HCT116 (cell line): ENCODE measurements at regions not wholly inside any gene's neighbourhood (a gene's known extent, or its start where the extent isn't known, plus 50 kb on each side); places are given as distances from the start of the nearest gene placed in this dataset.

Experiments
- ATAC-seq: fragments of 200-7000 bp; cut with Tn5 transposase; 2 replicates; pipeline ENCODE4 v1.9.1; 2020; ENCODE audit warnings: mild to moderate bottlenecking, moderate library complexity
- BruUV-seq: library from RNA; stranded (reverse); fragments of 400-500 nt; replicated peaks from 2 replicates; lab custom pipeline; 2021; lab: Mats Ljungman, UMichigan
- CTCF ChIA-PET: fragments of 300-600 bp; sonication (Branson Sonifier 250); formaldehyde crosslinking; loops from one replicate; lab custom pipeline; 2021; ENCODE audit warnings: antibody characterized with exemption; lab: Charles Lee
- POLR2A ChIA-PET: fragments of 300-600, 350-600 bp; sonication (Branson Sonifier 250); formaldehyde crosslinking; loops from one replicate; lab custom pipeline; 2021; ENCODE audit warnings: antibody characterized with exemption; lab: Charles Lee
- RAD21 ChIA-PET, 2 experiments: fragments of 300-600 bp; sonication (Branson Sonifier 250); formaldehyde crosslinking; loops; one replicate each; lab custom pipeline; 2023; ENCODE audit warnings: low total read pairs in 2 of 2; ENCODE audit not compliant: uncharacterized antibody in 2 of 2, unreplicated experiment in 2 of 2, low non-redundant PET in 1 of 2; lab: Charles Lee
- DNase-seq: peaks from one replicate; pipeline ENCODE4 v3.0.0-alpha.2; 2010; ENCODE audit warnings: low read depth, low spot score
- H2AFZ ChIP-seq: fragments of 200-600 bp; shearing (Covaris generic), sonication (generic); 2 replicates; pipeline ENCODE4 v1.6.1; 2017; ENCODE audit warnings: low read depth, mixed run types, mixed read lengths, antibody characterized with exemption, low read length; ENCODE audit not compliant: poor library complexity, severe bottlenecking
- H3K27ac ChIP-seq: 2 replicates; pipeline ENCODE4 v1.5.1; 2012; ENCODE audit warnings: low read depth, low read length
- H3K27me3 ChIP-seq: fragments of 200-600 bp; sonication (generic); 2 replicates; pipeline ENCODE4 v1.6.1; 2016; ENCODE audit warnings: mixed run types, low read length, mixed read lengths; ENCODE audit not compliant: insufficient read depth
- H3K36me3 ChIP-seq, 2 experiments: fragments of 200-500 bp in 1 of 2; fragments of 200-600 bp in 1 of 2; sonication (Bioruptor generic) in 1 of 2; sonication (generic) in 1 of 2; 2 replicates each; pipeline versions ENCODE4 v1.5.1 to v1.6.1; 2014 to 2016; ENCODE audit warnings: low read length in 2 of 2, inconsistent platforms in 1 of 2, mixed read lengths in 1 of 2, mixed run types in 1 of 2; ENCODE audit not compliant: insufficient read depth in 2 of 2, control insufficient read depth in 1 of 2
- H3K4me1 ChIP-seq, 2 experiments: fragments of 200-600 bp in 1 of 2; sonication (generic) in 1 of 2; 2 replicates each; pipeline versions ENCODE4 v1.5.1 to v1.6.1; 2012 to 2017; ENCODE audit warnings: low read length in 2 of 2, inconsistent platforms in 1 of 2, mild to moderate bottlenecking in 1 of 2, mixed read lengths in 1 of 2, mixed run types in 1 of 2, moderate library complexity in 1 of 2; ENCODE audit not compliant: insufficient read depth in 2 of 2, control insufficient read depth in 1 of 2
- H3K4me2 ChIP-seq: fragments of 200-600 bp; sonication (generic); 2 replicates; pipeline ENCODE4 v1.6.1; 2017; ENCODE audit warnings: mixed run types, low read length, mixed read lengths
- H3K4me3 ChIP-seq, 2 experiments: fragments of 200-600 bp in 1 of 2; sonication (generic) in 1 of 2; replicated peaks in 1 of 2; 2 replicates each; pipeline ENCODE4 v1.5.1; 2011 to 2016; ENCODE audit warnings: low read length in 2 of 2, control low read depth in 1 of 2, low read depth in 1 of 2, mild to moderate bottlenecking in 1 of 2, mixed read lengths in 1 of 2, mixed run types in 1 of 2
- H3K79me2 ChIP-seq: fragments of 200-600 bp; sonication (generic); 2 replicates; pipeline ENCODE4 v1.6.1; 2017; ENCODE audit warnings: mild to moderate bottlenecking, mixed run types, low read length, moderate library complexity, mixed read lengths; ENCODE audit not compliant: insufficient read depth
- H3K9ac ChIP-seq: fragments of 200-600 bp; sonication (generic); 2 replicates; pipeline ENCODE4 v1.6.1; 2016; ENCODE audit warnings: low read length, mixed read lengths
- H3K9me2 ChIP-seq: fragments of 200-600 bp; sonication (generic), shearing (Covaris generic); 2 replicates; pipeline ENCODE4 v1.6.1; 2017; ENCODE audit warnings: mixed run types, mild to moderate bottlenecking, moderate library complexity; ENCODE audit not compliant: insufficient read depth
- H3K9me3 ChIP-seq, 2 experiments: fragments of 200-500 bp in 1 of 2; fragments of 200-600 bp in 1 of 2; sonication (Bioruptor generic) in 1 of 2; sonication (generic) in 1 of 2; 2 replicates each; pipeline ENCODE4 v1.6.1; 2014 to 2017; ENCODE audit warnings: low read length in 2 of 2, mixed read lengths in 2 of 2, inconsistent platforms in 1 of 2, low read depth in 1 of 2, mild to moderate bottlenecking in 1 of 2, mixed run types in 1 of 2, moderate library complexity in 1 of 2; ENCODE audit not compliant: control insufficient read depth in 1 of 2, insufficient read depth in 1 of 2
- H4K20me1 ChIP-seq: fragments of 200-600 bp; sonication (generic), shearing (Covaris generic); 2 replicates; pipeline ENCODE4 v1.6.1; 2017; ENCODE audit warnings: mixed run types, mild to moderate bottlenecking, moderate library complexity; ENCODE audit not compliant: insufficient read depth
- ATF3 ChIP-seq: IDR thresholded peaks from 2 replicates; pipeline ENCODE4 v1.6.1; 2012
- CEBPB ChIP-seq: IDR thresholded peaks from 2 replicates; pipeline ENCODE4 v1.6.1; 2012; ENCODE audit warnings: low read depth
- CTCF ChIP-seq, 3 experiments: fragments of 200-600 bp in 1 of 3; sonication (generic) in 1 of 3; IDR thresholded peaks in 2 of 3; conservative IDR thresholded peaks in 1 of 3; 2 replicates each; pipeline ENCODE4 v1.5.1; 2012 to 2017; ENCODE audit warnings: low read depth in 2 of 3, low read length in 2 of 3, antibody characterized with exemption in 1 of 3, borderline replicate concordance in 1 of 3, control low read depth in 1 of 3, mild to moderate bottlenecking in 1 of 3, mixed read lengths in 1 of 3, mixed run types in 1 of 3, moderate library complexity in 1 of 3; ENCODE audit not compliant: insufficient read depth in 1 of 3
- EGR1 ChIP-seq: IDR thresholded peaks from 2 replicates; pipeline ENCODE4 v1.6.1; 2012; ENCODE audit warnings: low read depth
- ELF1 ChIP-seq: IDR thresholded peaks from 2 replicates; pipeline ENCODE4 v1.6.1; 2012; ENCODE audit warnings: low read depth, borderline replicate concordance
- FOSL1 ChIP-seq: IDR thresholded peaks from 2 replicates; pipeline ENCODE4 v1.6.1; 2012; ENCODE audit warnings: low read depth
- JUND ChIP-seq: IDR thresholded peaks from 2 replicates; pipeline ENCODE4 v1.6.1; 2012
- POLR2A ChIP-seq: IDR thresholded peaks from 2 replicates; pipeline ENCODE4 v1.7.0; 2011; ENCODE audit warnings: borderline replicate concordance; ENCODE audit not compliant: insufficient read depth, insufficient read length; ENCODE audit errors: extremely low read depth
- POLR2AphosphoS5 ChIP-seq: IDR thresholded peaks from 2 replicates; pipeline ENCODE4 v1.6.1; 2011; ENCODE audit warnings: mild to moderate bottlenecking, low read depth, low read length, moderate library complexity
- REST ChIP-seq: IDR thresholded peaks from 2 replicates; pipeline ENCODE4 v1.6.1; 2012; ENCODE audit warnings: low read depth
- SP1 ChIP-seq: IDR thresholded peaks from 2 replicates; pipeline ENCODE4 v1.6.1; 2012; ENCODE audit warnings: low read depth
- YY1 ChIP-seq: IDR thresholded peaks from 2 replicates; pipeline ENCODE4 v1.6.1; 2011; ENCODE audit warnings: low read length, low read depth, moderate library complexity, mild to moderate bottlenecking; ENCODE audit not compliant: insufficient replicate concordance; ENCODE audit errors: extremely low read depth
- ZFX ChIP-seq: fragments of 450-650 bp; IDR thresholded peaks from 2 replicates; pipeline ENCODE4 v1.6.1; 2017
- ZNF274 ChIP-seq: fragments of 200-500 bp; sonication (Bioruptor generic); IDR thresholded peaks from 2 replicates; pipeline ENCODE4 v1.6.1; 2014; ENCODE audit warnings: mild to moderate bottlenecking, low read depth, low read length, inconsistent platforms
- intact Hi-C: fragments of 100-400 bp; cut with micrococcal nuclease; formaldehyde crosslinking; loops from 2 replicates; pipeline ENCODE4 v1.10.0; 2022

- POLR2A ChIA-PET: no interaction called here
- TF ChIP-seq REST: no peak
- DNase-seq (no peak), ATAC-seq (no peak)
- CTCF ChIA-PET: no interaction called here
- Histone ChIP-seq H3K27ac (no peak overlapping the region), H3K4me1 (no peaks in the 10 kb centered on the region), H3K9me2 (no peaks in the 10 kb centered on the region), H4K20me1 (no peaks in the 10 kb centered on the region), H3K9me3 (peaks cover 3 to 18% of the 10 kb centered on the region in 2 experiments; a peak in 2 of 4 replicates), H3K36me3 (no peaks in the 10 kb centered on the region), H3K4me3 (no peak overlapping the region), H3K79me2 (no peaks in the 10 kb centered on the region), H3K4me2 (no peak overlapping the region), H2AFZ (no peak overlapping the region), H3K27me3 (no peaks in the 10 kb centered on the region), H3K9ac (no peak overlapping the region)
- RAD21 ChIA-PET: no interaction called here
- intact Hi-C loops: no loop called here
- BruUV-seq: no TSS peak
These were observed 581.2 kb upstream of the IGFBP7 start for GRCh38 chr4:57691370-57691769.

GRCh38 chr4:57689693-57690205 lies 579.6 kb upstream of the IGFBP7 start:
- H3K9me2 ChIP-seq: no peaks in the 10 kb centered on the region
- H3K79me2 ChIP-seq: no peaks in the 10 kb centered on the region
- no peak for DNase-seq
- H3K9ac ChIP-seq: no peak overlapping the region
- H3K4me1 ChIP-seq: no peaks in the 10 kb centered on the region
- RAD21 ChIA-PET: no interaction called here
- no peak overlapping the region for H2AFZ ChIP-seq
- H4K20me1 ChIP-seq: no peaks in the 10 kb centered on the region
- peaks cover 3 to 16% of the 10 kb centered on the region in 2 experiments; a peak in 2 of 4 replicates for H3K9me3 ChIP-seq
- CTCF ChIA-PET: no interaction called here
- no peaks in the 10 kb centered on the region for H3K36me3 ChIP-seq
- intact Hi-C loops: no loop called here
- no TSS peak for BruUV-seq
- no peak overlapping the region for H3K4me3 ChIP-seq
- POLR2A ChIA-PET: no interaction called here
- no peak overlapping the region for H3K27ac ChIP-seq
- no peaks in the 10 kb centered on the region for H3K27me3 ChIP-seq
- H3K4me2 ChIP-seq: no peak overlapping the region
- no peak for ATAC-seq
- TF ChIP-seq FOSL1 (no peak), CTCF (IDR thresholded peaks at IDR 0.05 in 2 of 3, conservative IDR thresholded peaks at IDR 0.05 in 1 of 3; ENCODE audit: borderline replicate concordance in 1 of 3, insufficient read depth in 1 of 3, low read depth in 2 of 3, low read length in 2 of 3) (no peak), ELF1 (no peak), CEBPB (no peak), YY1 (no peak), SP1 (no peak), EGR1 (no peak), POLR2AphosphoS5 (no peak), JUND (no peak), ZNF274 (no peak), POLR2A (no peak), ZFX (no peak), ATF3 (no peak)
